H1 (cell line): ENCODE measurements at regions not wholly inside any gene's neighbourhood (a gene's known extent, or its start where the extent isn't known, plus 50 kb on each side); places are given as distances from the start of the nearest gene placed in this dataset.

ENCODE experiments used
- CBX5 ChIP-seq: fragments of 300-800, 300-1000 bp; sonication (generic); IDR thresholded peaks from 2 replicates; pipeline ENCODE4 v1.7.1; 2016; ENCODE audit warnings: antibody characterized with exemption, low read length, low read depth
- CTBP2 ChIP-seq: IDR thresholded peaks from 2 replicates; pipeline ENCODE4 v1.7.0; 2011; ENCODE audit warnings: borderline replicate concordance, mild to moderate bottlenecking, moderate library complexity, mixed read lengths, low read length; ENCODE audit not compliant: insufficient read depth, insufficient read length
- GABPA ChIP-seq: IDR thresholded peaks from 2 replicates; pipeline ENCODE4 v1.6.1; 2011; ENCODE audit warnings: mild to moderate bottlenecking, low read length, moderate library complexity, borderline replicate concordance; ENCODE audit not compliant: insufficient read depth
- PHF8 ChIP-seq: fragments of 200-600 bp; sonication (generic); conservative IDR thresholded peaks from 2 replicates; pipeline ENCODE4 v1.7.1; 2012; ENCODE audit warnings: low read depth, mild to moderate bottlenecking, inconsistent platforms, low read length, moderate library complexity
- RFX5 ChIP-seq: IDR thresholded peaks from 2 replicates; pipeline ENCODE4 v1.6.1; 2011; ENCODE audit warnings: low read depth, low read length, improper control_type of control experiment, borderline replicate concordance
- RXRA ChIP-seq: IDR thresholded peaks from 2 replicates; pipeline ENCODE4 v1.6.1; 2011; ENCODE audit warnings: low read depth, mild to moderate bottlenecking, low read length, moderate library complexity; ENCODE audit not compliant: insufficient read depth
- TBP ChIP-seq: IDR thresholded peaks from 2 replicates; pipeline ENCODE4 v1.6.1; 2011; ENCODE audit warnings: low read depth, low read length, improper control_type of control experiment
- TF ChIP-seq, protein P1 (sequence below): IDR thresholded peaks from 2 replicates; pipeline ENCODE4 v1.6.1; 2011; ENCODE audit warnings: low read depth, mild to moderate bottlenecking, low read length; ENCODE audit not compliant: insufficient read depth

- TF ChIP-seq PHF8 (no peak), GABPA (no peak), RXRA (no peak), RFX5 (no peak), CBX5 (no peak), TBP (no peak), CTBP2 (no peak)
- TF ChIP-seq, protein P1, sequence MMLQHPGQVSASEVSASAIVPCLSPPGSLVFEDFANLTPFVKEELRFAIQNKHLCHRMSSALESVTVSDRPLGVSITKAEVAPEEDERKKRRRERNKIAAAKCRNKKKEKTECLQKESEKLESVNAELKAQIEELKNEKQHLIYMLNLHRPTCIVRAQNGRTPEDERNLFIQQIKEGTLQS: no peak
- TF ChIP-seq, all 59 proteins: peak for 0
These were observed 71.2 kb upstream of the TAF1L start (continued) for GRCh38 chr9:32706725-32707100.
